B cell (primary cell): ENCODE measurements at regions not wholly inside any gene's neighbourhood (a gene's known extent, or its start where the extent isn't known, plus 50 kb on each side); places are given as distances from the start of the nearest gene placed in this dataset.
"Not testable (repeated sequence)": the region's sequence is repeated elsewhere in the genome, so short reads cannot be mapped to it uniquely, and the experiment has no call there.

Experiments
- ATAC-seq: fragments of 200-7000 bp; cut with Tn5 transposase; one replicate; pipeline ENCODE4 v1.10.0; 2021; ENCODE audit warnings: low read depth, mild to moderate bottlenecking, moderate number of reproducible peaks, moderate library complexity
- CTCF ChIA-PET: fragments of 350-600 bp; sonication (Branson Sonifier 250); formaldehyde crosslinking; loops from one replicate; lab custom pipeline; 2021; ENCODE audit warnings: antibody characterized with exemption, inconsistent platforms; lab: Charles Lee
- POLR2A ChIA-PET: fragments of 350-600 bp; sonication (Branson Sonifier 250); formaldehyde crosslinking; loops from one replicate; lab custom pipeline; 2021; ENCODE audit warnings: antibody characterized with exemption; lab: Charles Lee
- DNase-seq: peaks from one replicate; pipeline ENCODE4 v3.0.0; 2013
- H2AFZ ChIP-seq: 2 replicates; pipeline ENCODE4 v1.6.1; 2012; ENCODE audit warnings: mild to moderate bottlenecking, low read depth, low read length; ENCODE audit not compliant: insufficient read depth, poor library complexity, severe bottlenecking
- H3K27ac ChIP-seq, 2 donors: 1 replicate in 1 of 2; 2 replicates in 1 of 2; pipeline ENCODE4 v1.5.1; 2012 to 2013; ENCODE audit warnings: low read length in 2 of 2, mild to moderate bottlenecking in 2 of 2, moderate library complexity in 1 of 2
- H3K27me3 ChIP-seq, 4 experiments: fragments of 200-600 bp in 1 of 4; sonication (generic) in 1 of 4; replicated peaks in 1 of 4; 1 replicate in 2 of 4; 2 replicates in 2 of 4; pipeline versions ENCODE4 v1.6.1 to v1.7.0; 2013 to 2016; ENCODE audit warnings: low read length in 3 of 4, mild to moderate bottlenecking in 2 of 4, mixed read lengths in 1 of 4, moderate library complexity in 1 of 4; ENCODE audit not compliant: insufficient read depth in 4 of 4, control insufficient read depth in 3 of 4; ENCODE audit errors: control extremely low read depth in 1 of 4
- H3K36me3 ChIP-seq, 2 experiments: replicated peaks in 1 of 2; 1 replicate in 1 of 2; 2 replicates in 1 of 2; pipeline versions ENCODE4 v1.6.1 to v1.7.1; 2013; ENCODE audit warnings: low read length in 1 of 2; ENCODE audit not compliant: insufficient read depth in 2 of 2, control insufficient read depth in 1 of 2; ENCODE audit errors: control extremely low read depth in 1 of 2, extremely low read depth in 1 of 2
- H3K4me1 ChIP-seq, 2 donors: fragments of 200-600 bp in 1 of 2; sonication (generic) in 1 of 2; 1 replicate in 1 of 2; 2 replicates in 1 of 2; pipeline versions ENCODE4 v1.5.1 to v1.6.1; 2013 to 2017; ENCODE audit warnings: low read length in 2 of 2; ENCODE audit not compliant: control insufficient read depth in 2 of 2, insufficient read depth in 2 of 2
- H3K4me2 ChIP-seq: replicated peaks from 2 replicates; pipeline ENCODE3; 2012; ENCODE audit warnings: mild to moderate bottlenecking, low read depth, low read length; ENCODE audit not compliant: poor library complexity, severe bottlenecking
- H3K4me3 ChIP-seq, 5 experiments: fragments of 200-600 bp in 1 of 5; sonication (generic) in 1 of 5; 1 replicate in 3 of 5; 2 replicates in 2 of 5; pipeline versions ENCODE4 v1.5.1 to v1.7.0; 2011 to 2016; ENCODE audit warnings: low read length in 4 of 5, mild to moderate bottlenecking in 4 of 5, low read depth in 2 of 5, control low read depth in 1 of 5, moderate library complexity in 1 of 5; ENCODE audit not compliant: insufficient read depth in 1 of 5; ENCODE audit errors: control extremely low read depth in 1 of 5, extremely low read depth in 1 of 5
- H3K79me2 ChIP-seq: fragments of 200-600 bp; sonication (generic); one replicate; pipeline ENCODE4 v1.6.0; 2016; ENCODE audit warnings: low read length; ENCODE audit not compliant: control insufficient read depth, insufficient read depth
- H3K9ac ChIP-seq: fragments of 200-600 bp; sonication (generic); 2 replicates; pipeline ENCODE4 v1.6.1; 2017; ENCODE audit warnings: mild to moderate bottlenecking, low read length, moderate library complexity
- H3K9me3 ChIP-seq, 3 donors: one replicate each; pipeline versions ENCODE4 v1.6.1 to v1.7.1; 2013; ENCODE audit warnings: low read length in 2 of 3; ENCODE audit not compliant: control insufficient read depth in 2 of 3, insufficient read depth in 1 of 3; ENCODE audit errors: control extremely low read depth in 1 of 3
- H4K20me1 ChIP-seq: 2 replicates; pipeline ENCODE4 v1.6.0; 2012; ENCODE audit warnings: mild to moderate bottlenecking, low read length; ENCODE audit not compliant: insufficient read depth, control insufficient read depth, poor library complexity, severe bottlenecking
- H3K27ac Mint-ChIP-seq: one replicate; pipeline ENCODE4 v1.8.0; 2021; ENCODE audit warnings: mixed read lengths
- H3K27me3 Mint-ChIP-seq: one replicate; pipeline ENCODE4 v1.8.0; 2021; ENCODE audit warnings: mixed read lengths
- H3K4me1 Mint-ChIP-seq: one replicate; pipeline ENCODE4 v1.8.0; 2021; ENCODE audit warnings: mixed read lengths
- H3K4me3 Mint-ChIP-seq: one replicate; pipeline ENCODE4 v1.8.0; 2021; ENCODE audit warnings: mixed read lengths
- H3K9me3 Mint-ChIP-seq: one replicate; pipeline ENCODE4 v1.8.0; 2022; ENCODE audit warnings: mixed read lengths; ENCODE audit not compliant: insufficient read depth
- EZH2 ChIP-seq: IDR thresholded peaks from 2 replicates; pipeline ENCODE4 v1.6.1; 2012; ENCODE audit warnings: borderline replicate concordance, low read depth, mild to moderate bottlenecking, moderate library complexity, low read length; ENCODE audit not compliant: insufficient read depth, poor library complexity, severe bottlenecking
- WGBS: methylation state at CpG from one replicate; pipeline ENCODE4 v1.1.5; 2013; ENCODE audit warnings: missing lambda C conversion rate; ENCODE audit not compliant: insufficient coverage; 5-methylcytosine and 5-hydroxymethylcytosine counted together
- intact Hi-C: fragments of 100-400 bp; cut with micrococcal nuclease; formaldehyde crosslinking; loops from one replicate; pipeline ENCODE4 v1.10.0; 2022
- TF ChIP-seq, protein P1 (sequence below): fragments of 200-600 bp; IDR thresholded peaks from one replicate; pipeline ENCODE4 v1.8.0; 2022; ENCODE audit warnings: antibody characterized with exemption, mild to moderate bottlenecking

DNA sequence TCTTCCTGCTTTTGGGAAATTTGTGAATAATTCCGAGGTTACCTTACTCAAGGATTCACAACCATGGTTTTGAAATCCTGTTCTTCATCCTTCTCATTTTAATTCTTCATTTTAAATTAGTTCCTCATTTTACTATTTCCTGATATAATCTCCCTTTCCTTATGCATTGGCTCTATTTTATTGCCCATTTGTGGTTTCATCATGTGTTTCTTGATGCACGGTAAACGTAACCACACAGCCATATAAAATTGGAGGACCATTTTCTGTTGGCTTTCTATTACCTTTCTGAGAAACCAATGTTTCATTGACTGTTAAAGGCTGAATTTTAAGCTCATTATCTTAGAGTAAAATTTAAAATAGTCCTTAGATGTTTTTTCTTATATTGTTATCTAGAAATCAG lies 100.3 kb upstream of the NDST4 start:
- Histone ChIP-seq H3K79me2 (no peaks in the 10 kb centered on the region), H4K20me1 (no peaks in the 10 kb centered on the region), H3K4me1 (no peaks in the 10 kb centered on the region), H3K36me3 (no peaks in the 10 kb centered on the region), H3K4me3 (no peak overlapping the region), H3K27ac (no peak overlapping the region), H3K4me2 (no peak overlapping the region), H3K9ac (no peak overlapping the region), H3K27me3 (no peaks in the 10 kb centered on the region), H3K9me3 (no peaks in the 10 kb centered on the region), H2AFZ (no peak overlapping the region)
- H3K4me1 Mint-ChIP-seq: no peaks in the 10 kb centered on the region
- intact Hi-C loops: no loop called here
- H3K9me3 Mint-ChIP-seq: no peaks in the 10 kb centered on the region
- no peak for ATAC-seq
- no CpG with 5 or more reads among the region's 3 CpGs for WGBS
- POLR2A ChIA-PET: no interaction called here
- no peak overlapping the region for H3K4me3 Mint-ChIP-seq
- H3K27me3 Mint-ChIP-seq: no peaks in the 10 kb centered on the region
- no peak overlapping the region for H3K27ac Mint-ChIP-seq
- TF ChIP-seq, protein P1, sequence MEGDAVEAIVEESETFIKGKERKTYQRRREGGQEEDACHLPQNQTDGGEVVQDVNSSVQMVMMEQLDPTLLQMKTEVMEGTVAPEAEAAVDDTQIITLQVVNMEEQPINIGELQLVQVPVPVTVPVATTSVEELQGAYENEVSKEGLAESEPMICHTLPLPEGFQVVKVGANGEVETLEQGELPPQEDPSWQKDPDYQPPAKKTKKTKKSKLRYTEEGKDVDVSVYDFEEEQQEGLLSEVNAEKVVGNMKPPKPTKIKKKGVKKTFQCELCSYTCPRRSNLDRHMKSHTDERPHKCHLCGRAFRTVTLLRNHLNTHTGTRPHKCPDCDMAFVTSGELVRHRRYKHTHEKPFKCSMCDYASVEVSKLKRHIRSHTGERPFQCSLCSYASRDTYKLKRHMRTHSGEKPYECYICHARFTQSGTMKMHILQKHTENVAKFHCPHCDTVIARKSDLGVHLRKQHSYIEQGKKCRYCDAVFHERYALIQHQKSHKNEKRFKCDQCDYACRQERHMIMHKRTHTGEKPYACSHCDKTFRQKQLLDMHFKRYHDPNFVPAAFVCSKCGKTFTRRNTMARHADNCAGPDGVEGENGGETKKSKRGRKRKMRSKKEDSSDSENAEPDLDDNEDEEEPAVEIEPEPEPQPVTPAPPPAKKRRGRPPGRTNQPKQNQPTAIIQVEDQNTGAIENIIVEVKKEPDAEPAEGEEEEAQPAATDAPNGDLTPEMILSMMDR: no peak
- no peak for TF ChIP-seq EZH2
- CTCF ChIA-PET: no interaction called here
- DNase-seq: no peak

DNA sequence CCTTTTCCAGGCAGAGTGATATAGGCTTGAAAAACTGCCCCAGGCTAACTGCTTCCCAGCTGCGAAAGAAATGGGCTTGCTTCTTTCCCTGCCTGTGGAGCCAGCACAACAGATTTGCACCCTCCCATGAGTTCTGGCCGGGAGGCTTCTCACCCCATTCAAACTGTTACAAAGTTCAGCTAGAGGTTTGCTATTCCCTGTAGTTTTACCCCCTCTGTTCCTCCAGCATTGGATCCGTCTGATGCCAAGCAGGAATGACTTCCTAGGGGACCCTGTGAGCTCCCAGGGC lies 87.6 kb upstream of the NDST4 start:
- H3K4me1 ChIP-seq: no peaks in the 10 kb centered on the region
- peaks cover 0 to 5% (median 0%) of the 10 kb centered on the region in 3 donors for H3K9me3 ChIP-seq
- Mint-ChIP-seq H3K9me3 (peaks cover 2% of the 10 kb centered on the region), H3K27me3 (no peaks in the 10 kb centered on the region), H3K4me3 (no peak overlapping the region), H3K27ac (no peak overlapping the region), H3K4me1 (no peaks in the 10 kb centered on the region)
- TF ChIP-seq EZH2: no peak
- TF ChIP-seq, protein P1: no peak
- no peaks in the 10 kb centered on the region for H3K36me3 ChIP-seq
- H3K27ac ChIP-seq: no peak overlapping the region
- 79% methylated on average over 3 of the region's 3 CpGs for WGBS
- ChIA-PET CTCF (no interaction called here), POLR2A (no interaction called here)
- H3K27me3 ChIP-seq: no peaks in the 10 kb centered on the region
- H3K79me2 ChIP-seq: no peaks in the 10 kb centered on the region
- no peak overlapping the region for H3K9ac ChIP-seq
- H2AFZ ChIP-seq: no peak overlapping the region
- ATAC-seq (no peak), DNase-seq (no peak)
- H4K20me1 ChIP-seq: no peaks in the 10 kb centered on the region
- no peak overlapping the region for H3K4me3 ChIP-seq
- no peak overlapping the region for H3K4me2 ChIP-seq
- intact Hi-C loops: no loop called here

DNA sequence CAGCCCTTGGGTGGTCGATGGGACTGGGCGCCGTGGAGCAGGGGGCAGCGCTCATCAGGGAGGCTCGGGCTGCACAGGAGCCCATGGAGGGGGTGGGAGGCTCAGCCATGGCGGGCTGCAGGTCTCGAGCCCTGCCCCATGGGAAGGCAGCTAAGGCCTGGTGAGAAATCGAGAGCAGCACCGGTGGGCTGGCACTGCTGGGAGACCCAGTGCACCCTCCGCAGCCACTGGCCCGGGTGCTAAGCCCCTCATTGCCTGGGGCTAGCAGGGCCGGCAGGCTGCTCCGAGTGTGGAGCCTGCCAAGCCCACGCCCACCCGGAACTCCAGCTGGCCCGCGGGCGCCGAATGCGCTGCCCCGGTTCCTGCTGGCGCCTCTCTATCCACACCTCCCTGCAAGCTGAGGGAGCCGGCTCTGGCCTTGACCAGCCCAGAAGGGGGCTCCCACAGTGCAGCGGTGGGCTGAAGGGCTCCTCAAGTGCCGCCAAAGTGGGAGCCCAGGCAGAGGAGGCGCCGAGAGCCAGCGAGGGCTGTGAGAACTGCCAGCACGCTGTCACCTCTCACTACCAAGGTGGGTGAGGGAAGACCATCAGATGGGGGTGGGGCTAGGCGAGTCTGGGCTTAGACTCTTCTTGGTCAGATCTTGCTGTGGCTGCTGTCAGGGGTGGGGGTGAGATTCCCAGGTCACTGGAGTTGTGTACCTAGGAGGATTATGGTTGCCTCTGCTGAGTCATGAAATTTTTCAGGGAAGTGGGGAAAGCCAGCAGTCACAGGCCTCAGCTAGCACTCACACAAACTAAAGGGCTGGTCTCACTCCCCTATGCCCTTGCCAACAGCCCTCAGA lies 87.0 kb upstream of the NDST4 start:
- H2AFZ ChIP-seq, H3K4me1 ChIP-seq, H3K9me3 Mint-ChIP-seq, H3K27me3 Mint-ChIP-seq, H3K36me3 ChIP-seq, H3K4me3 Mint-ChIP-seq, H3K4me3 ChIP-seq, H4K20me1 ChIP-seq, POLR2A ChIA-PET, H3K9me3 ChIP-seq, DNase-seq, H3K4me2 ChIP-seq, H3K79me2 ChIP-seq, intact Hi-C loops, H3K4me1 Mint-ChIP-seq, H3K27ac Mint-ChIP-seq, H3K9ac ChIP-seq, ATAC-seq, H3K27me3 ChIP-seq, H3K27ac ChIP-seq, CTCF ChIA-PET: not testable (repeated sequence)
- WGBS: 98% methylated on average over 26 of the region's 30 CpGs
